Immature natural killer cell (primary cell): ENCODE measurements at regions not wholly inside any gene's neighbourhood (a gene's known extent, or its start where the extent isn't known, plus 50 kb on each side); places are given as distances from the start of the nearest gene placed in this dataset.
"Not testable (repeated sequence)": the region's sequence is repeated elsewhere in the genome, so short reads cannot be mapped to it uniquely, and the experiment has no call there.

Experiments used
- DNase-seq, 3 donors: peaks; one replicate each; pipeline ENCODE4 v3.0.0; 2022; ENCODE audit warnings: mixed read lengths in 1 of 3
- H3K27ac Mint-ChIP-seq, 6 donors: one replicate each; pipeline ENCODE4 v1.8.0; 2020; ENCODE audit warnings: mixed read lengths in 6 of 6, mild to moderate bottlenecking in 5 of 6, inconsistent platforms in 4 of 6, moderate library complexity in 3 of 6
- H3K27me3 Mint-ChIP-seq, 3 donors: one replicate each; pipeline ENCODE4 v1.8.0; 2020 to 2021; ENCODE audit warnings: low read depth in 3 of 3, mild to moderate bottlenecking in 3 of 3, mixed read lengths in 3 of 3, moderate library complexity in 3 of 3, inconsistent platforms in 1 of 3
- H3K36me3 Mint-ChIP-seq, 3 donors: one replicate each; pipeline ENCODE4 v1.8.0; 2020; ENCODE audit warnings: mixed read lengths in 3 of 3, inconsistent platforms in 2 of 3, mild to moderate bottlenecking in 2 of 3
- H3K4me1 Mint-ChIP-seq, 2 donors: one replicate each; pipeline ENCODE4 v1.8.0; 2020; ENCODE audit warnings: inconsistent platforms in 2 of 2, mild to moderate bottlenecking in 2 of 2, mixed read lengths in 2 of 2, moderate library complexity in 1 of 2
- H3K4me3 Mint-ChIP-seq, 5 donors: one replicate each; pipeline ENCODE4 v1.8.0; 2020; ENCODE audit warnings: mild to moderate bottlenecking in 5 of 5, mixed read lengths in 5 of 5, inconsistent platforms in 3 of 5, moderate library complexity in 3 of 5
- H3K9me3 Mint-ChIP-seq, 6 donors: one replicate each; pipeline ENCODE4 v1.8.0; 2020; ENCODE audit warnings: mild to moderate bottlenecking in 6 of 6, mixed read lengths in 6 of 6, inconsistent platforms in 4 of 6, moderate library complexity in 3 of 6

DNA sequence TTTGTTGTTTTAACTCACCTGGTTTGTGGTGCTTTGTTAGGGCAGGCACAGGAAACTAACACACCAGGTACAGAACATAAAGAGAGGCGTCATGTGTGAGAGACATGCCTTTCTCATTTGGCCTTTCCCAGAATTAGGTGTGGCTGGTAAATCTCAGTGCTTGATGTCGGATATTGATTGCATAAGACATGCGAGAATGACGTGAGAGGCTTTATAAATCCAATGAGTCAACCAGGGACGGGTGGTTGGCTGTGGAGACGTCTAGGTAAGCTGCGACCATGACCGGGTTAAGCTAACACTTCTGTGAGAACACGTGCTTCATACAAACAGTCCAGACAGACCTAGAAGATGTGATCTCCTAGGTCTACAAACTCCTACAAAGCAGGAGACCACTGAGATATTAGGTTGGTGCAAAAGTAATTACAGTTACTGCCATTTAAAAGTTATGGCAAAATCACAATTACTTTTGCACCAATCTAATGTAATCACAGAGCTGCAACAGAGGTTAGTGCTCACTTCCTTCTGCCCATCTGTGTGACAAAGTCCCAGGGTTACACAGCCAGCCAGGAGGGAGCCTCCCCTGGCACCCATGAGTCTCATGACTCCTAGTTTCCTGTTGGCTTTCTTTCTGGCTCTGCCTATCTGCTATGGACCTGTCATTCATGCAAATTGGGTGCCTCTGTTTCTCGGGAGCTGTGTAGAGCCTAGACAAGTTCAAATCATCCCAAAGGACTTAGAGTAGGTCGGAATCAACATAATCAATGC lies 98.9 kb upstream of the ATP8B1 start:
- H3K4me3 Mint-ChIP-seq, result no peak overlapping the region
- no peaks in the 10 kb centered on the region for H3K4me1 Mint-ChIP-seq
- DNase-seq, result no peak
- no peaks in the 10 kb centered on the region for H3K36me3 Mint-ChIP-seq
- H3K27ac Mint-ChIP-seq, result no peak overlapping the region
- peaks cover 0 to 10% (median 0%) of the 10 kb centered on the region in 3 donors for H3K27me3 Mint-ChIP-seq
- no peaks in the 10 kb centered on the region for H3K9me3 Mint-ChIP-seq

- Mint-ChIP-seq H3K36me3 (no peaks in the 10 kb centered on the region), H3K27me3 (peaks cover 0 to 9% (median 3%) of the 10 kb centered on the region in 3 donors), H3K9me3 (no peaks in the 10 kb centered on the region), H3K4me1 (no peaks in the 10 kb centered on the region), H3K4me3 (no peak overlapping the region), H3K27ac (no peak overlapping the region)
- DNase-seq, result no peak
These were observed 97.9 kb upstream of the ATP8B1 start for GRCh38 chr18:57900906-57901435.

- no peaks in the 10 kb centered on the region for H3K36me3 Mint-ChIP-seq
These were observed 95.5 kb upstream of the ATP8B1 start for GRCh38 chr18:57898506-57899124.

DNA sequence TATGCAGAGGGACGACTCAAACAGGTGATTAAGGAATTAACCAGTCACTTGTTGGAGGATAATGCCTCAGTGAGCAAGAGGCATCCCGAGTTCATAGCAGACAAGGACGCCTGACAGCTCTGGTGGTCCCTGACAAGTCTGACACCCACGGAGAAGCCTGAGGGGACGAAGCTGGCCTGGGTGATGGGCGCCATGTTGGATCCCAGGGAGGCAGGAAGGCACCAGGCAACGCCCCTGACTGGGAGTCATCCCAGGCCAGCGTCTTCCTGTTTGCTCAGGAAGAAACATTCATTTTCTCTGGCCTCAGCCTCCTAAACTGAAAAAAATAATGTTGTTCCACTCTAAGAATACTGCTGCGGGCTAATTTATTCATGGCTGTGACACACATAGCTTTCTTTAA lies 92.1 kb upstream of the ATP8B1 start:
- H3K36me3 Mint-ChIP-seq, result no peaks in the 10 kb centered on the region
- no peak overlapping the region for H3K27ac Mint-ChIP-seq
- no peaks in the 10 kb centered on the region for H3K4me1 Mint-ChIP-seq
- peaks cover 0 to 6% (median 4%) of the 10 kb centered on the region in 3 donors for H3K27me3 Mint-ChIP-seq
- DNase-seq, result no peak
- peaks cover 0 to 2% (median 0%) of the 10 kb centered on the region in 6 donors for H3K9me3 Mint-ChIP-seq
- no peak overlapping the region for H3K4me3 Mint-ChIP-seq

More at GRCh38 chr18:57898506-57899124, 95.5 kb upstream of the ATP8B1 start:
- peaks cover 0 to 6% (median 4%) of the 10 kb centered on the region in 3 donors for H3K27me3 Mint-ChIP-seq
- no peak for DNase-seq
- H3K4me3 Mint-ChIP-seq, result no peak overlapping the region
- H3K4me1 Mint-ChIP-seq, result no peaks in the 10 kb centered on the region
- H3K27ac Mint-ChIP-seq, result no peak overlapping the region
- H3K9me3 Mint-ChIP-seq, result peaks cover 0 to 2% (median 0%) of the 10 kb centered on the region in 6 donors

DNA sequence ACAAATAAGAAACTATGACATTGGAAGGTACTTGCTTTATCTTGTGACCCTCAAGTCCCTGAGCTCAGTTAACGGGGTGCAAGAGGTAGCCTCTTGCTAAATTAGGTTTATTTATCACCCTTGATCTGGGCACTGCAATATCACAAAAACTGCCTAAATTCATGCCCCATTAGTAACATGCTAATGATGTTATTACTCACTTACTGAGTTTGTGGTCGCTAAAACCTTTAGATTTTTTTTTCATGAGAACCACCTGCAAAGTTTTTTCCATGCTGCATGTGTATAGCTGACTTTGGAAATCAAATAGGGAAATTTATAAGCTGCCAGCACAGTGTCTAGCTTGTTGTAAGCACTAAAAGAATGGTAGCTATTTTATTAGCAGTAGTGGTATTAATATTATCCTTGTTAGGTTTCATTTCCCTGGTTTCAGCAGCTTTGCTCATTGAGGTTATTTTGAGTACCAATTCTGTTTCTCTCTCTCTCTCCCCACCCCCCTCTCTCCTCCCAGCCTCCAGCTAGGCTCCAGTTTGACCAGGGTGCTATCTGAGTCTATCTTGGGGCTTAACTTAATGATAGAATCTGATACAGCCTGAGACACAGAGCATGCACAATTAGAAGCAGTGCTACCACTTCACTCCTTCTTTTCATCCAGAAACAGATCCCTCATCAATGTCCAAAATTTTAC lies 88.7 kb upstream of the ATP8B1 start:
- Mint-ChIP-seq H3K27me3 (peaks cover 0 to 4% (median 0%) of the 10 kb centered on the region in 3 donors), H3K36me3 (no peaks in the 10 kb centered on the region), H3K4me3 (no peak overlapping the region), H3K27ac (no peak overlapping the region), H3K4me1 (no peaks in the 10 kb centered on the region), H3K9me3 (peaks cover 0 to 2% (median 0%) of the 10 kb centered on the region in 6 donors)
- no peak for DNase-seq

DNA sequence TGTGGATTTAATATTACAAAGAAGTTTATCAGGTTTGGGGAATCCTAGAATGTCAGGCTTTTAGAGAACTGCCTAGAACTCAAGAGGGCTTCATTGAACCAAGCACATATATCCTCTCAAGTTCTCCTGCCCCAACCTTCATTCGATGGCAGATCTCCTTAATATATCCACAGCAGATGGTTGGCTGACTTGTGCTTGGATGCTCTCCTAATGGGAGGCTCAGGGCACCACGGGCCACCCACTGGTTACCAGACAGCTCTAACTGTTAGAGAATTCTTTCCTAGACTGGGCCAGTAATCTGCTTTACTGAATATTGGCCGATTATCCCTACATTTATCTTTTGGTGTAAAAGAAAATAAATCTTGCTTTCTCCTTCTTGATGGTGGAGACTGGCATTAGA lies 87.2 kb upstream of the ATP8B1 start:
- H3K4me1 Mint-ChIP-seq, result no peaks in the 10 kb centered on the region
- no peak overlapping the region for H3K4me3 Mint-ChIP-seq
- no peak overlapping the region for H3K27ac Mint-ChIP-seq
- H3K36me3 Mint-ChIP-seq, result no peaks in the 10 kb centered on the region
- H3K9me3 Mint-ChIP-seq, result peaks cover 0 to 2% (median 0%) of the 10 kb centered on the region in 6 donors
- DNase-seq, result no peak
- no peaks in the 10 kb centered on the region for H3K27me3 Mint-ChIP-seq

DNA sequence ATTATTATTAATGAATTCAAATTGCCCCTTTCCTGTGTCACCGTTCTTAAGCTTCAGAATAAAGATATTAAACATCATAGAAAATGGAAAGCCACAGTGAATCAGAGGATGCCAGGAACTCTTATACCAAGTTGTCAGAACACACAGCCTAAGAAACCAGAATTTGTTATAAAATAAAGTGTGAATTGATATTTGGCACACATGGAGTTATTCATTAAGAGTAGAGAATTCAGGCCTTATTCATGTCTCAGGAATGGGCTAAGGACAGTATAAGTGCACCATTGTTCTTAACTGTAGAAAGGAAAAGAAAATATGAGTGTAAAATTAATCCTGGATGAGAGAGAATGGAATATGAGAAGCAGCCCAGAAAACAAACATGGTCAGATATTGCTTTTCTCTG lies 86.7 kb upstream of the ATP8B1 start:
- no peak for DNase-seq
- no peaks in the 10 kb centered on the region for H3K4me1 Mint-ChIP-seq

GRCh38 chr18:57887543-57888383 lies 84.6 kb upstream of the ATP8B1 start:
- no peak overlapping the region for H3K4me3 Mint-ChIP-seq
- H3K36me3 Mint-ChIP-seq, result no peaks in the 10 kb centered on the region
- no peaks in the 10 kb centered on the region for H3K4me1 Mint-ChIP-seq

More for the DNA sequence above, 86.7 kb upstream of the ATP8B1 start:
- peaks cover 0 to 2% (median 0%) of the 10 kb centered on the region in 6 donors for H3K9me3 Mint-ChIP-seq
- H3K4me3 Mint-ChIP-seq, result no peak overlapping the region
- no peaks in the 10 kb centered on the region for H3K36me3 Mint-ChIP-seq
- H3K27me3 Mint-ChIP-seq, result no peaks in the 10 kb centered on the region
- H3K27ac Mint-ChIP-seq, result no peak overlapping the region

GRCh38 chr18:57885931-57886330 lies 82.8 kb upstream of the ATP8B1 start:
- Mint-ChIP-seq H3K36me3 (no peaks in the 10 kb centered on the region), H3K9me3 (no peaks in the 10 kb centered on the region), H3K27me3 (peaks cover 0 to 1% (median 0%) of the 10 kb centered on the region in 3 donors), H3K4me1 (no peaks in the 10 kb centered on the region), H3K4me3 (no peak overlapping the region), H3K27ac (no peak overlapping the region)
- DNase-seq, result no peak

More at GRCh38 chr18:57887543-57888383, 84.6 kb upstream of the ATP8B1 start:
- Mint-ChIP-seq H3K27me3 (no peaks in the 10 kb centered on the region), H3K9me3 (no peaks in the 10 kb centered on the region), H3K27ac (no peak overlapping the region)
- DNase-seq, result no peak

GRCh38 chr18:57882465-57882864 lies 79.3 kb upstream of the ATP8B1 start:
- no peaks in the 10 kb centered on the region for H3K36me3 Mint-ChIP-seq
- H3K27ac Mint-ChIP-seq, result no peak overlapping the region
- no peaks in the 10 kb centered on the region for H3K4me1 Mint-ChIP-seq
- peaks cover 0 to 1% (median 0%) of the 10 kb centered on the region in 3 donors for H3K27me3 Mint-ChIP-seq
- no peaks in the 10 kb centered on the region for H3K9me3 Mint-ChIP-seq
- DNase-seq, result no peak
- H3K4me3 Mint-ChIP-seq, result no peak overlapping the region

GRCh38 chr18:57881818-57882413 lies 78.8 kb upstream of the ATP8B1 start:
- H3K4me3 Mint-ChIP-seq, result no peak overlapping the region
- peaks cover 0 to 4% (median 0%) of the 10 kb centered on the region in 3 donors for H3K27me3 Mint-ChIP-seq
- H3K36me3 Mint-ChIP-seq, result no peaks in the 10 kb centered on the region
- peak; percentile 12 to 22 (median 15) for DNase-seq
- H3K4me1 Mint-ChIP-seq, result no peaks in the 10 kb centered on the region
- no peak overlapping the region for H3K27ac Mint-ChIP-seq
- no peaks in the 10 kb centered on the region for H3K9me3 Mint-ChIP-seq

DNA sequence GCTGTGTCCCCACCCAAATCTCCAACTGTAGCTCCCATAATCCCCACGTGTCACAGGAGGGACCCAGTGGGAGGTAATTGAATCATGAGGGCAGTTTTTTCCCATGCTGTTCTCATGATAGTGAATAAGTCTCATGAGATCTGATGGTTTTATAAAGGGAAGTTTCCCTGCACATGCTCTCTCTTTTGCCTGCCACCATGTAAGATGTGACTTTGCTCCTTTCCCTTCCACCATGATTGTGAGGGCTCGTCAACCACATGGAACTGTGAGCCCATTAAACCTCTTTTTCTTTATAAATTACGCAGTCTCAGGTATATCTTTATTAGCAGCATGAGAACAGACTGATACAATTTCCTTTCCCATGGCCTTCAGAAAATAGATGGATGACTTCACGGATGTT lies 76.8 kb upstream of the ATP8B1 start:
- H3K36me3 Mint-ChIP-seq, H3K27ac Mint-ChIP-seq, H3K4me3 Mint-ChIP-seq, H3K4me1 Mint-ChIP-seq, H3K27me3 Mint-ChIP-seq, DNase-seq, H3K9me3 Mint-ChIP-seq: not testable (repeated sequence)

- Mint-ChIP-seq H3K9me3 (peaks cover 3 to 24% (median 13%) of the 10 kb centered on the region in 6 donors), H3K4me3 (no peak overlapping the region), H3K27me3 (peaks cover 4 to 8% (median 5%) of the 10 kb centered on the region in 3 donors), H3K4me1 (no peaks in the 10 kb centered on the region), H3K27ac (no peak overlapping the region), H3K36me3 (no peaks in the 10 kb centered on the region)
- DNase-seq, result no peak
These were observed 66.1 kb upstream of the ATP8B1 start for GRCh38 chr18:57869221-57869620.
